ENCODE measurements at regions not wholly inside any gene's neighbourhood (a gene's known extent, or its start where the extent isn't known, plus 50 kb on each side); places are given as distances from the start of the nearest gene placed in this dataset.
"Not testable (repeated sequence)": the region's sequence is repeated elsewhere in the genome, so short reads cannot be mapped to it uniquely, and the experiment has no call there.

GRCh38 chr6:66993708-66994107 is 1286.7 kb upstream of the EYS start:
- TF ChIP-seq, protein P1, sequence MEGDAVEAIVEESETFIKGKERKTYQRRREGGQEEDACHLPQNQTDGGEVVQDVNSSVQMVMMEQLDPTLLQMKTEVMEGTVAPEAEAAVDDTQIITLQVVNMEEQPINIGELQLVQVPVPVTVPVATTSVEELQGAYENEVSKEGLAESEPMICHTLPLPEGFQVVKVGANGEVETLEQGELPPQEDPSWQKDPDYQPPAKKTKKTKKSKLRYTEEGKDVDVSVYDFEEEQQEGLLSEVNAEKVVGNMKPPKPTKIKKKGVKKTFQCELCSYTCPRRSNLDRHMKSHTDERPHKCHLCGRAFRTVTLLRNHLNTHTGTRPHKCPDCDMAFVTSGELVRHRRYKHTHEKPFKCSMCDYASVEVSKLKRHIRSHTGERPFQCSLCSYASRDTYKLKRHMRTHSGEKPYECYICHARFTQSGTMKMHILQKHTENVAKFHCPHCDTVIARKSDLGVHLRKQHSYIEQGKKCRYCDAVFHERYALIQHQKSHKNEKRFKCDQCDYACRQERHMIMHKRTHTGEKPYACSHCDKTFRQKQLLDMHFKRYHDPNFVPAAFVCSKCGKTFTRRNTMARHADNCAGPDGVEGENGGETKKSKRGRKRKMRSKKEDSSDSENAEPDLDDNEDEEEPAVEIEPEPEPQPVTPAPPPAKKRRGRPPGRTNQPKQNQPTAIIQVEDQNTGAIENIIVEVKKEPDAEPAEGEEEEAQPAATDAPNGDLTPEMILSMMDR (conservative IDR thresholded peaks at IDR 0.05; ENCODE audit: low read depth, low read length), result not testable (repeated sequence)
- TF ChIP-seq EZH2 (IDR thresholded peaks at IDR 0.05; ENCODE audit: borderline replicate concordance, low read depth, low read length, poor library complexity, severe bottlenecking), result not testable (repeated sequence)

All from A673 (cell line).